ENCODE measurements at regions not wholly inside any gene's neighbourhood (a gene's known extent, or its start where the extent isn't known, plus 50 kb on each side); places are given as distances from the start of the nearest gene placed in this dataset.

GRCh38 chr3:65020281-65021160, 332.7 kb upstream of the ADAMTS9 start (continued):
- TF ChIP-seq USF2 (IDR thresholded peaks at IDR 0.05; ENCODE audit: borderline replicate concordance, low read depth, low read length) (no peak), RAD21 (IDR thresholded peaks at IDR 0.05; ENCODE audit: low read length) (no peak), ELF1 (IDR thresholded peaks at IDR 0.05) (no peak), TCF12 (IDR thresholded peaks at IDR 0.05) (no peak), PBX3 (IDR thresholded peaks at IDR 0.05) (no peak), RXRA (IDR thresholded peaks at IDR 0.05; ENCODE audit: borderline replicate concordance, low read depth) (no peak), TAF1 (IDR thresholded peaks at IDR 0.05; ENCODE audit: borderline replicate concordance, low read depth, low read length) (no peak), NFIC (IDR thresholded peaks at IDR 0.05; ENCODE audit: borderline replicate concordance) (no peak)

GRCh38 chr3:65019443-65020055, 331.7 kb upstream of the ADAMTS9 start:
- Histone ChIP-seq H3K4me1 (ENCODE audit: control insufficient read depth in 1 of 2, insufficient read depth in 2 of 2, low read depth in 1 of 2, low read length in 1 of 2) (peaks cover 0 to 11% of the 10 kb centered on the region in 2 experiments; a peak in 2 of 4 replicates), H3K9ac (no peak overlapping the region), H3K27ac (ENCODE audit: low read depth in 2 of 2, low read length in 1 of 2) (peak overlapping the region in 1 of 2 experiments; percentile 81; a peak in 2 of 4 replicates), H3K4me2 (no peak overlapping the region), H3F3A (replicated peaks; ENCODE audit: insufficient read depth) (no peaks in the 10 kb centered on the region), H3K9me3 (no peaks in the 10 kb centered on the region), H2AFZ (ENCODE audit: low read depth) (no peak overlapping the region), H3K9me2 (no peaks in the 10 kb centered on the region), H3K4me3 (ENCODE audit: low read depth in 2 of 2, low read length in 1 of 2) (no peak overlapping the region), H4K20me1 (ENCODE audit: insufficient read depth) (no peaks in the 10 kb centered on the region), H3K27me3 (ENCODE audit: insufficient read depth) (no peaks in the 10 kb centered on the region), H3K79me2 (ENCODE audit: insufficient read depth) (no peaks in the 10 kb centered on the region), H3K36me3 (replicated peaks in 1 of 2; ENCODE audit: control insufficient read depth in 1 of 2, insufficient read depth in 2 of 2, low read length in 1 of 2) (no peaks in the 10 kb centered on the region)
- WGBS (ENCODE audit: low lambda C conversion rate), result 59% methylated on average over 9 of the region's 9 CpGs
- ChIA-PET POLR2A (interaction anchor here (0.6 to 1.1 kb wide), 2 partner anchors 10 to 679 kb away, joined by 3 to 4 read pairs; no protein-coding TSS in a partner anchor), CTCF (interaction anchor here (1.3 to 1.4 kb wide), 2 partner anchors 13 to 151 kb away, joined by 3 to 4 read pairs; no protein-coding TSS in a partner anchor)
- TF ChIP-seq GABPA (IDR thresholded peaks at IDR 0.05; ENCODE audit: low read depth) (no peak), PBX3 (IDR thresholded peaks at IDR 0.05) (peak; percentile 24; the same call in 1 of the 2 replicates), GATA2 (CRISPR knock-in tag; IDR thresholded peaks at IDR 0.05) (no peak), NRF1 (IDR thresholded peaks at IDR 0.05; ENCODE audit: low read depth, low read length) (no peak), SMC3 (IDR thresholded peaks at IDR 0.05; ENCODE audit: low read depth, low read length) (no peak), TCF12 (IDR thresholded peaks at IDR 0.05) (peak; percentile 59; the same call in 1 of the 2 replicates)
- TF ChIP-seq, protein P1, sequence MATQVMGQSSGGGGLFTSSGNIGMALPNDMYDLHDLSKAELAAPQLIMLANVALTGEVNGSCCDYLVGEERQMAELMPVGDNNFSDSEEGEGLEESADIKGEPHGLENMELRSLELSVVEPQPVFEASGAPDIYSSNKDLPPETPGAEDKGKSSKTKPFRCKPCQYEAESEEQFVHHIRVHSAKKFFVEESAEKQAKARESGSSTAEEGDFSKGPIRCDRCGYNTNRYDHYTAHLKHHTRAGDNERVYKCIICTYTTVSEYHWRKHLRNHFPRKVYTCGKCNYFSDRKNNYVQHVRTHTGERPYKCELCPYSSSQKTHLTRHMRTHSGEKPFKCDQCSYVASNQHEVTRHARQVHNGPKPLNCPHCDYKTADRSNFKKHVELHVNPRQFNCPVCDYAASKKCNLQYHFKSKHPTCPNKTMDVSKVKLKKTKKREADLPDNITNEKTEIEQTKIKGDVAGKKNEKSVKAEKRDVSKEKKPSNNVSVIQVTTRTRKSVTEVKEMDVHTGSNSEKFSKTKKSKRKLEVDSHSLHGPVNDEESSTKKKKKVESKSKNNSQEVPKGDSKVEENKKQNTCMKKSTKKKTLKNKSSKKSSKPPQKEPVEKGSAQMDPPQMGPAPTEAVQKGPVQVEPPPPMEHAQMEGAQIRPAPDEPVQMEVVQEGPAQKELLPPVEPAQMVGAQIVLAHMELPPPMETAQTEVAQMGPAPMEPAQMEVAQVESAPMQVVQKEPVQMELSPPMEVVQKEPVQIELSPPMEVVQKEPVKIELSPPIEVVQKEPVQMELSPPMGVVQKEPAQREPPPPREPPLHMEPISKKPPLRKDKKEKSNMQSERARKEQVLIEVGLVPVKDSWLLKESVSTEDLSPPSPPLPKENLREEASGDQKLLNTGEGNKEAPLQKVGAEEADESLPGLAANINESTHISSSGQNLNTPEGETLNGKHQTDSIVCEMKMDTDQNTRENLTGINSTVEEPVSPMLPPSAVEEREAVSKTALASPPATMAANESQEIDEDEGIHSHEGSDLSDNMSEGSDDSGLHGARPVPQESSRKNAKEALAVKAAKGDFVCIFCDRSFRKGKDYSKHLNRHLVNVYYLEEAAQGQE (IDR thresholded peaks at IDR 0.05; ENCODE audit: low read depth, low read length), result no peak
- TF ChIP-seq, protein P2, sequence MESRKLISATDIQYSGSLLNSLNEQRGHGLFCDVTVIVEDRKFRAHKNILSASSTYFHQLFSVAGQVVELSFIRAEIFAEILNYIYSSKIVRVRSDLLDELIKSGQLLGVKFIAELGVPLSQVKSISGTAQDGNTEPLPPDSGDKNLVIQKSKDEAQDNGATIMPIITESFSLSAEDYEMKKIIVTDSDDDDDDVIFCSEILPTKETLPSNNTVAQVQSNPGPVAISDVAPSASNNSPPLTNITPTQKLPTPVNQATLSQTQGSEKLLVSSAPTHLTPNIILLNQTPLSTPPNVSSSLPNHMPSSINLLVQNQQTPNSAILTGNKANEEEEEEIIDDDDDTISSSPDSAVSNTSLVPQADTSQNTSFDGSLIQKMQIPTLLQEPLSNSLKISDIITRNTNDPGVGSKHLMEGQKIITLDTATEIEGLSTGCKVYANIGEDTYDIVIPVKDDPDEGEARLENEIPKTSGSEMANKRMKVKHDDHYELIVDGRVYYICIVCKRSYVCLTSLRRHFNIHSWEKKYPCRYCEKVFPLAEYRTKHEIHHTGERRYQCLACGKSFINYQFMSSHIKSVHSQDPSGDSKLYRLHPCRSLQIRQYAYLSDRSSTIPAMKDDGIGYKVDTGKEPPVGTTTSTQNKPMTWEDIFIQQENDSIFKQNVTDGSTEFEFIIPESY (IDR thresholded peaks at IDR 0.05; ENCODE audit: borderline replicate concordance, low read depth), result no peak
- DNase-seq, result no peak
